ENCODE measurements at regions not wholly inside any gene's neighbourhood (a gene's known extent, or its start where the extent isn't known, plus 50 kb on each side); places are given as distances from the start of the nearest gene placed in this dataset.

DNA sequence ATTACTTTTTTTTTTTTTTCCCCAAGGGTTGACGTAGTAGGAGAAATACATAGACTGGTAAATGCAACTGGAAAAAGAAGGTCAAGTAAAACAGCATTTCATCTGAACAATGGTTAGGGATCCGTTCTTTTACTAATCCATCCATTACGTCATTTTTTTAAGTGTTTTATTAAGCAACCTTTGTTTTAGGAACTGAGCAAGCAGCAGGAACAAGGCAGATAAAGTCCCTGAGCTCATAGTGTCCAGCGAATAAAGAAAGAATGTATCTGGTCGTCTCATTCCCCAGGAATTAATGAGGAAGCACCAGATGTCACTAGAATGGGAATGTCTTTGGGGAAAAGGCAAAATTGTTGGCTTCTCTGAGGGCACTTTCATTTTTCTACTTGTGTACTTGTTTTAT is 842.4 kb downstream of the TDRD15 start:
- TF ChIP-seq, protein P1, sequence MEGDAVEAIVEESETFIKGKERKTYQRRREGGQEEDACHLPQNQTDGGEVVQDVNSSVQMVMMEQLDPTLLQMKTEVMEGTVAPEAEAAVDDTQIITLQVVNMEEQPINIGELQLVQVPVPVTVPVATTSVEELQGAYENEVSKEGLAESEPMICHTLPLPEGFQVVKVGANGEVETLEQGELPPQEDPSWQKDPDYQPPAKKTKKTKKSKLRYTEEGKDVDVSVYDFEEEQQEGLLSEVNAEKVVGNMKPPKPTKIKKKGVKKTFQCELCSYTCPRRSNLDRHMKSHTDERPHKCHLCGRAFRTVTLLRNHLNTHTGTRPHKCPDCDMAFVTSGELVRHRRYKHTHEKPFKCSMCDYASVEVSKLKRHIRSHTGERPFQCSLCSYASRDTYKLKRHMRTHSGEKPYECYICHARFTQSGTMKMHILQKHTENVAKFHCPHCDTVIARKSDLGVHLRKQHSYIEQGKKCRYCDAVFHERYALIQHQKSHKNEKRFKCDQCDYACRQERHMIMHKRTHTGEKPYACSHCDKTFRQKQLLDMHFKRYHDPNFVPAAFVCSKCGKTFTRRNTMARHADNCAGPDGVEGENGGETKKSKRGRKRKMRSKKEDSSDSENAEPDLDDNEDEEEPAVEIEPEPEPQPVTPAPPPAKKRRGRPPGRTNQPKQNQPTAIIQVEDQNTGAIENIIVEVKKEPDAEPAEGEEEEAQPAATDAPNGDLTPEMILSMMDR (IDR thresholded peaks at IDR 0.05): no peak
- no peak for TF ChIP-seq EZH2 (IDR thresholded peaks at IDR 0.05)
